ENCODE measurements at regions not wholly inside any gene's neighbourhood (a gene's known extent, or its start where the extent isn't known, plus 50 kb on each side); places are given as distances from the start of the nearest gene placed in this dataset.
"Not testable (repeated sequence)": the region's sequence is repeated elsewhere in the genome, so short reads cannot be mapped to it uniquely, and the experiment has no call there.

- H3K27me3 ChIP-seq, result peaks cover 0 to 3% (median 0%) of the 10 kb centered on the region in 3 donors
- H3K27ac ChIP-seq, result no peak overlapping the region
- H3K36me3 ChIP-seq, result no peaks in the 10 kb centered on the region
- DNase-seq (no peak), ATAC-seq (no peak)
- H3K9me3 ChIP-seq, result no peaks in the 10 kb centered on the region
- in situ Hi-C loops (cut with MboI; ENCODE audit: low sequenced_read_pairs in 4 of 4) (no loop called here), intact Hi-C loops (cut with DNase I; ENCODE audit: low total_unique reads) (no loop called here)
- TF ChIP-seq CTCF (IDR thresholded peaks at IDR 0.05 in 4 of 5, conservative IDR thresholded peaks at IDR 0.05 in 1 of 5) (no peak), POLR2A (IDR thresholded peaks at IDR 0.05) (no peak)
- H3K4me1 ChIP-seq, result no peaks in the 10 kb centered on the region
- H3K4me3 ChIP-seq, result no peak overlapping the region
These were observed 262.7 kb downstream of the MATN1 start for GRCh38 chr1:30460661-30461060.

DNA sequence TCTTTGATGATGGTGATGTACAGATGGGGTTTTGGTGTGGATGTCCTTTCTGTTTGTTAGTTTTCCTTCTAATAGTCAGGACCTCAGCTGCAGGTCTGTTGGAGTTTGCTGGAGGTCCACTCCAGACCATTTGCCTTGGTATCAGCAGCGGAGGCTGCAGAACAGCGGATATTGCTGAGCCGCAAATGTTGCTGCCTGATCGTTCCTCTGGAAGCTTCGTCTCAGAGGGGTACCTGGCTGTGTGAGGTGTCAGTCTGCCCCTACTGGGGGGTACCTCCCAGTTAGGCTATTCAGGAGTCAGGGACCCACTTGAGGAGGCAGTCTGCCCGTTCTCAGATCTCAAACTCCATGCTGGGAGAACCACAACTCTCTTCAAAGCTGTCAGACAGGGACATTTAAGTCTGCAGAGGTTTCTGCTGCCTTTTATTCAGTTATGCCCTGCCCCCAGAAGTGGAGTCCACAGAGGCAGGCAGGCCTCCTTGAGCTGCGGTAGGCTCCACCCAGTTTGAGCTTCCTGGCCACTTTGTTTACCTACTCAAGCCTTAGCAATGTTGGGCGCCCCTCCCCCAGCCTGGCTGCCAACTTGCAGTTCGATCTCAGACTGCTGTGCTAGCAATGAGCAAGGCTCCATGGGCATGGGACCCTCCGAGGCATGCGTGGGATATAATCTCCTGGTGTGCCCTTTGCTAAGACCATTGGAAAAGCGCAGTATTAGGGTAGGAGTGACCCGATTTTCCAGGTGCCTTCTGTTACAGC, 264.5 kb downstream of the MATN1 start:
- DNase-seq; in situ Hi-C loops (cut with MboI; ENCODE audit: low sequenced_read_pairs in 4 of 4); H3K27ac ChIP-seq; ATAC-seq; H3K27me3 ChIP-seq; intact Hi-C loops (cut with DNase I; ENCODE audit: low total_unique reads); H3K4me3 ChIP-seq; H3K4me1 ChIP-seq; H3K36me3 ChIP-seq; H3K9me3 ChIP-seq: not testable (repeated sequence)

DNA sequence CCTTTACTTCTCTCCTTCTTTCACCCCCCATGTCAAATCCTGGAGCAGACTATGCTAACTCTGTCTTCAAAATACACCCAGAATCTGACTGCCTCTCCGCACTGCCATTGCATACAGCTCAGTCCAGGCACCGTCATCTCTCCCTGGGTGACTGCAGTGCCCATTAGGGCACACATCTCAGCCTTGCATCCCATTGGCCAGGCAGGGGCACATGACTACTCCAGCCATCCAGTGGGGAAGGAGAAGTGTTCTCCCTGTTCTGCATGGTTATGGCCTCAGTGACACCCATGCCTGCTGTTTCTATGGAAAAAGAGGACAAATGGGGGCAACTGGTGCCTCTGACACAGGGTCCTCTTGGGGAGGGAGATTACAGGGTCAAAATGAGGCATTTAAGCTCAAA, 270.5 kb downstream of the MATN1 start:
- no peaks in the 10 kb centered on the region for H3K9me3 ChIP-seq
- ATAC-seq, result no peak
- no peaks in the 10 kb centered on the region for H3K4me1 ChIP-seq
- no peak for DNase-seq
- no peak overlapping the region for H3K4me3 ChIP-seq
- H3K27ac ChIP-seq, result no peak overlapping the region
- in situ Hi-C loops (cut with MboI; ENCODE audit: low sequenced_read_pairs in 4 of 4) (no loop called here), intact Hi-C loops (cut with DNase I; ENCODE audit: low total_unique reads) (no loop called here)
- no peaks in the 10 kb centered on the region for H3K36me3 ChIP-seq
- H3K27me3 ChIP-seq, result no peaks in the 10 kb centered on the region
- TF ChIP-seq CTCF (IDR thresholded peaks at IDR 0.05 in 4 of 5, conservative IDR thresholded peaks at IDR 0.05 in 1 of 5) (no peak), POLR2A (IDR thresholded peaks at IDR 0.05) (no peak)

GRCh38 chr1:30452170-30452569, 271.2 kb downstream of the MATN1 start:
- no peak for ATAC-seq
- H3K4me3 ChIP-seq, result no peak overlapping the region
- H3K9me3 ChIP-seq, result no peaks in the 10 kb centered on the region
- no peaks in the 10 kb centered on the region for H3K4me1 ChIP-seq
- intact Hi-C loops (cut with DNase I; ENCODE audit: low total_unique reads) (no loop called here), in situ Hi-C loops (cut with MboI; ENCODE audit: low sequenced_read_pairs in 4 of 4) (no loop called here)
- no peaks in the 10 kb centered on the region for H3K36me3 ChIP-seq
- TF ChIP-seq POLR2A (IDR thresholded peaks at IDR 0.05) (no peak), CTCF (IDR thresholded peaks at IDR 0.05 in 4 of 5, conservative IDR thresholded peaks at IDR 0.05 in 1 of 5) (no peak)
- no peak overlapping the region for H3K27ac ChIP-seq
- no peak for DNase-seq
- H3K27me3 ChIP-seq, result no peaks in the 10 kb centered on the region

GRCh38 chr1:30451532-30452125, 271.8 kb downstream of the MATN1 start:
- Histone ChIP-seq H3K27me3 (no peaks in the 10 kb centered on the region), H3K9me3 (no peaks in the 10 kb centered on the region), H3K36me3 (no peaks in the 10 kb centered on the region), H3K4me1 (no peaks in the 10 kb centered on the region), H3K27ac (no peak overlapping the region), H3K4me3 (no peak overlapping the region)
- no peak for TF ChIP-seq CTCF (IDR thresholded peaks at IDR 0.05 in 4 of 5, conservative IDR thresholded peaks at IDR 0.05 in 1 of 5)
- no peak for TF ChIP-seq POLR2A (IDR thresholded peaks at IDR 0.05)
- ATAC-seq (no peak), DNase-seq (no peak)
- intact Hi-C loops (cut with DNase I; ENCODE audit: low total_unique reads) (no loop called here), in situ Hi-C loops (cut with MboI; ENCODE audit: low sequenced_read_pairs in 4 of 4) (no loop called here)

All from gastrocnemius medialis (tissue), 4 donors.